Activated gamma-delta T cell treated with Interleukin-2 at 50 U/mL for 16 hours (primary cell): ENCODE measurements at regions not wholly inside any gene's neighbourhood (a gene's known extent, or its start where the extent isn't known, plus 50 kb on each side); places are given as distances from the start of the nearest gene placed in this dataset.
A peak's percentile ranks its signal among the peaks of the same experiment; 100 is the strongest.
"Not testable (repeated sequence)": the region's sequence is repeated elsewhere in the genome, so short reads cannot be mapped to it uniquely, and the experiment has no call there.

Experiments
- DNase-seq: peaks from one replicate; pipeline ENCODE4 v3.0.0-alpha.2; 2020

DNA sequence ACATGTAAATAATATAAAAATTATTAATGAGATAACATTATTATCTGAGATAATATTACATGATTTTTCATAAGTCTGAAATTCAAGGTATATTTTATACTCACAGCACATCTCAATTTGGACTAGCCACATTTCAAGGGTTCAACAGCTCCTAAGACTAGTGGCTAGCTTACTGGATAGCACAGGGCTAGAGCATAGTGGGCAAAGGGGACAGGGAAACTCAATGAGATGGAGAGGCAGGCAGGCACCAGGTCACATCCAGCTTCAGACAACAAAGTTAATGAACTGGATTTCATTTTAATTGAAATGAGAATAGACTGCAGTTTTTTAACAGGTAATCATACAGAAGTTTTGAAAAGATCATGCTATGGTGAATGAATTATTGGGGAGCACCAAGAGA lies 137.4 kb downstream of the NBPF8 start:
- DNase-seq = not testable (repeated sequence)

DNA sequence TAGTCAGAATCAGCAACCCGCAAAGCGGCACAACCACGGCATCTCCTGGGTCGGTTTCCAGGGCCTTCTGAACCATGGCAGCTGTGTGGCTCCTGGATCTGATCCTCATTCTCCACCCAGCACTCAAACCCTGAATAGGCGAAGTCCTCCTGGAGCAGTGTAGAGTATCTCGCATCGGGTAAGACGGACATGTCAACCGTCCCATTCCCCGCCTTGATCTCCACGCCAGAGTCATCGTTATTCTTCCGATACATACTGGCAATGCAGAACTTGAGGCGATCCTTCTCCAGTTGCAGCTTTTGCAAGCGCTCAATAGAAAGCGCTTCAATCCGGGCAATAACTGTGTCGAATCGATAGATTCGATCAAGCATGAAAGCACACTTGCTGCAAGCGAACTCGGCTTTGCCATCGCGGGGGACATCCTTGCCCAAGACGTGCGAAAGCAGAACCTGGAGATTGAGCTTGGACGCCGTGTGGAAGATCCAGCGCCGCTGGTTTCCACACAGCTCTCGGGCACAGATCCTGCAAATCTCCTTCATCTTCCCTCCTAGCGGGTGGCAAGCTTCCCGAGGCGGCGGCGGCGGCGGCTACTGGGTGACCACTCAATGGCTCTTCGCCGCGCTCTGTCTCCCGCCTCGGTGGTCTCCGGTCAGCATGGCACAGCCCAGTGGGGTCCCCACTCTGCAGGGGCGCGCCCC lies 142.9 kb downstream of the NBPF8 start:
- DNase-seq = not testable (repeated sequence)

DNA sequence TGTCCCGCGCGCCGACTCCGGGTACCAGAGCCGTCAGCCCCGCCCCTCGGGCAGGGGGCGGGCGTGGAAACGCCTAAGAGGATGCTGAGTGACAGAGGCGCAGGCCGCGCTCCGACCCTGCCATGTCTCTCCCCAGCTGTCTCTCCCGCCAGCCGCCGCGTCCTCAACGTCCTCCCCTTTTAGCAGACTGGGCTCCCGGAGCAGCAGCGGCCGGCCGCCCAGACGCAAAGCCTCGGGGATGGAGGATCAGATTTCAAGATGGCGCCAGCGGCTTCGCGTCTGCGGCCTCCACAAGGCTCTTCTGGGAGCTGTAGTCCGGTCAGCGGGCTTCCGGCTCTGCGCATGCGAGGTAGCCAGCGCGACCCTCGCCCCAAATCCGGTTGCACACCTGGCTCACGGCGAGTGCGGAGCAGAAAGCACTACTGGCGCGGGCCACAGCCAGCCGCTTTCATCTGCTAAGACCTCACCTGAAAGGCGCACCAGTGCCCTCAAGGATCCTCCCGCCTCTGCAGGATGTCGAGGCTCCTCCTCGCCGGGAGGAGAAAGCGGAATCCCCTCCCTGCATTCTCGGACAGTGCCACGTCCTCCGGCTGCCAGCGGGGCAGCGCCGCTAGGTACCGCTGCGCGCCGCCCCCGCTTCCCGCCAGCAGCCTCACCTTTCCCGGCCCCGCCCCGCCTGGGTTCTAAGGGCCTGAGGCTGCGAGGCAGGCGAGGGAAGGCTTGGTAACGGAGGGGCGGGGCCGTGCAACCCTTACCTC lies 143.6 kb downstream of the NBPF8 start:
- peak; percentile 69 for DNase-seq

DNA sequence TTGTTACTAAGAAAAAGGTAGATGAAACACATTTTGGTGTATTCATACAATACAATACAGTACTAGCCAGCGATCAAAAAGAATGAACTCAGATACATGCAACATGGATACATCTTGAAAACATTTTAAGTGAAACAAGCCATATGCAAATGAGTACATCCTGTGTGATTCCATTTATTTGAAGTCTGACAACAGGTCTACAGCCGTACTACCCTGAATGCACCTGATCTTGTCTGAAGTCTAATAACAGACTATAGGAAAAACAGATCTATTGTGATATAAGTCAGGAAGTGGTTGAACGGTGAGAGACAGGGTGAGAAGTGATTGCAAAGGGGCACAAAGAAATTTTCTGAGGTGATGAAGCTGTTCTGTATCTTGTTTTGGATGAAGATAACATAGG lies 146.9 kb downstream of the NBPF8 start:
- not testable (repeated sequence) for DNase-seq

DNA sequence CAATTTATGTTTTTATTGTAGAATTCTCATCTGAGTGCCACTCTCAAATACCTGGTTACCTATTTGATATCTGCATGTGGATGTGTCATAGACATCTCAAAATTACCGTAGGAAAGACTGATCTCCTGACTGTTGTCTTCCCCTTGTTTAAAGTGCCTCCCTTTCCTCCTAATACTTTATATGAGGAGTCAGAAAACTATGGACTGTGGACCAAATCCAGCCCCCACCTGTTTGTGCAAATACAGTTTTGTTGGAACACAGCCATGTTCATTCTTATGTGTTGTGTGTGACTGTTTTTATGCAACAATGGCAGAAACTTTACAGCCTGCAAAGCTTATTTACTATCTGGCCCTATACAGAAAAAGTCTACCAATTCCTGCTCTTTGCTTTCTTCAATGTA lies 150.6 kb downstream of the NBPF8 start:
- DNase-seq = not testable (repeated sequence)

DNA sequence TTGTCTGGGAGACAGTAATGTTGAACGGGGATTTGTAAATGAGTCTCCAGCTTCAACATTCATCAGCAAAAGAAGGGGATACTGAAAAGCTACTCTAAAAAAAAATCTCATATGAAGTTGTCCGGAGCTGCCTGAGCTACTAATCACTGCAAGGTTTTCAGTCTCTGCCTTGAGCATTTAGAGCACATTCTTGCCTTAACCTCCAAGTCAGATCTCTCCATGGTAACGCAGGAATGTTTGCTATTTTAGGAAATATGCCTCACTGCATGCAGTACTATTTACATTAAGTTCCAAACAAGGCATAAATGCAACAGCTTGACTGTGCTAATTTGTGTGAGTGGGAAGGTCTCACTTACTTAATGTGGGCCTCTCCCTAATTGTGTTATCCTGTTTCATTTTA lies 152.8 kb downstream of the NBPF8 start:
- DNase-seq = not testable (repeated sequence)

DNA sequence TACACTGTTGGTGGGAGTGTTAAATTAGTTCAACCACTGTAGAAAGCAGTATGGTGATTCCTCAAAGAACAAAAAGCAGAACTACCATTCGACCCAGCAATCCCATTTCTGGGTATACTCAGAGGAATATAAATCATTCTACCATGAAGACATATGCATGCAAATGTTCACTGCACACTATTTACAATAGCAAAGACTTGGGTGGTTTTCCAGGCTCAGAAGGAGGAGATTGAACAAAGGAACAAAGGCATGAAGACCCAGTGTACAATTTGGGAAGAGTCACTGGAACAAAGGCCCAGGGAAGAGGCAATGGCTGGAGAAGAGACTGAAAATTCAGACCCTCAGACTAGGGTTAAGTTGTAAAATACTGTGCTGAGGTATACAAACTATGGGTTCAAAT lies 148.5 kb upstream of the NBPF26 start:
- DNase-seq = not testable (repeated sequence)

DNA sequence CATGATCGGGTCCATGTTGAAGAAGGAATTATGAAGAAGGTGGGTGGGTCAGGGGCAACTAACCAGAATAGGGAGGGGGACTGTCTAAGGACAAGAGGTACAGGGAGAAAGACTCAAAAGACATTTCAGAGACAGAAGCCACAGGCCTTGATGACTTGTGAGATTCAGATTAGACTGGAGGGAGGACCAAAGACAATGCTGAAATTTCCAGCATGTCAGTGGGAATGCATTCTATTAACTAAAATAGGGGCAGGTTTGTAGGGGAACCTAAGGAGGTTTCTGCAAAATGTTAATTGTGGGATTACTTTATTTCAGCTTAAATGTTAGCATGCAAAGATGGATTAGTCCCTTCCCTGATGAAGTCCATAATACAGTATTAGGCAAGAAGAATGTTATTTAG lies 141.6 kb upstream of the NBPF26 start:
- DNase-seq = not testable (repeated sequence)

DNA sequence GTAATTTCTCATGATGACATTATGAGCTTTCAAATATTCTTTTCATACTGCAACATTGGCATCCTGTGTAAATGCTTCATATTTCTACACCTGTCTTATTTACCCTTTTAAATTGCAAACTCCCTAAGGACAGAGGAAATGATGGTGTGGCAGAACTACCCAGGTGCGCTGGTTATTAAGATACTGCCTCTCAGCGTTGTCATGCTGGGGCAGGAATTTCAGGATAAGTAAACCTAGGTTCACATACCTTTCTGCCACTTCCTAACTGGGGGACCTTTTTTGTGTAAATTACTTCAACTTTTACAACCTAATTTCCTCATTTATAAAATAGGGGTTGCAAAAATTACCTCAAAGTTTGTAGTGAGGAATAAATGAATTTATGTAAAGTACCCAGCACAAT lies 137.7 kb upstream of the NBPF26 start:
- not testable (repeated sequence) for DNase-seq

DNA sequence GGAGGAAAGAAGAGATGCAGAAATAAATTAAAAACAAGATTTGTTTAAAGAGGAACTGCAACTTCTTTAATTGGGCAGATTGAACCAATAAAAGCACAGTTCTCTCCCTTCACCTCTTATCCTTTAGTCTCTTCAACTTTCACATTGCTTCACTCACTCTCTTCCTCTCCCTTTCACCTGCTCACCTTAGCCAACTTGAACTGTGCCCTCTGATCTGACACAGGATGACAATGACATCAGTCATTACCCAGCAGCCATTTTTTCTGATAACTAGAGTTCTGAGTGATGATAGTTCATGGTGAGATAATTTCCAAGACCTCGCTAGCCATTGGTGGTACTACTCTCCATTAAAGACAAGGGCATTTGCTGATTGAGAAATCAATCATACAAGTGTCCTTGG lies 134.9 kb upstream of the NBPF26 start:
- DNase-seq = not testable (repeated sequence)

DNA sequence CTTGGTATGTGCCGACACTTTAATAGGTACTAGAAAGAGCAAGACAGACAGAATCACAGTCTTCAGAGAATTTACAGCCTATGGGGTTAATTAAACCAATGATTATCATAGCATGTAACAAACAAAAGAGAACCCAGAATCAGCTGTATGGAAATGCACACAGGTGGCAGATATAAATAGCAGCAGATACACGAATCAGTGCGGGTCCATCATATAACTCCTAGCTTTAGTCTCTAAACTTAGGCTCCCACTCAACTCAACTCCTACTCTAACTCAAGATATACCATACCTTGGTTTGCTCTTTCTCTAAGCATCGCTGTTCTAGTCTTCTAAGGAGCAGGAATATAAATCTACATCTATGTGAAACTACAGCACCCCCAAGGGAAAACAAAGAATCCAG lies 132.0 kb upstream of the NBPF26 start:
- DNase-seq = not testable (repeated sequence)

DNA sequence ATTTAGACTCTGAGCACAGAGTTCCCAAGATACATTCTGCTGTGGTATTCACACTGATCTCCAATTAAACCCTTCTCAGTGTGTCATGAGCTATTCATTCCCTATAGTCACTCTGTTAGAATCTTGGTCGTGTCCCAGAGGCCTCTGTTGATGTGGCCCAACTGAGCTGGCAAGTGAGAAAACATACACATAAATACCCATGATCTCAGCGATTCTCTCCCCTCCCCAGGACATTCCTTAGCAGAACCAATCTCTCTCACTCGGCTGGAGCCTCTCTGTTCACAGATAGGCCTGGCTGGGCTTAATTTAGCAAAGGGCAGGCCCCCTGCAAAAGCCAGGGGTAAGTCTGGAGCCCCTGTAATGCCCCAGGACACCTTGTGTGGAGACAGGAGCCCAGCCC lies 130.8 kb upstream of the NBPF26 start:
- DNase-seq = not testable (repeated sequence)

DNA sequence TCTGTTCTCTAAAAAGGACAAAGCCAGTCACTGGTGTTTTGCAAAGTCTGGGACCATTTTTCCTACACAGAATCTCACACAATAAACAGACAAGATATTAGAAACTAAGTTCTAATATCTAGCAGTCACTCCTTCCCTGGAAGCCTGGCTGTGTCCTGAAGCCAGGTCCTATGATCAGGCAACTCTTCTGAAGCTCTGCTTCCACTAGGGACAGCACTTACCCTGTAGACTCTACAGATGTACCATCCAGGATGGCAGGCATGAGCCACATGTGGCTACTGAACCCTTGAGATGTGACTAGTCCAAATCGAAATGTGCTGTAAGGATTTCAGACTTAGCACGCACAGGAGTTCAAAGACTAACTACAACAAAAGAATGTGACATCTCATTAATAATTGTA lies 130.1 kb upstream of the NBPF26 start:
- not testable (repeated sequence) for DNase-seq

DNA sequence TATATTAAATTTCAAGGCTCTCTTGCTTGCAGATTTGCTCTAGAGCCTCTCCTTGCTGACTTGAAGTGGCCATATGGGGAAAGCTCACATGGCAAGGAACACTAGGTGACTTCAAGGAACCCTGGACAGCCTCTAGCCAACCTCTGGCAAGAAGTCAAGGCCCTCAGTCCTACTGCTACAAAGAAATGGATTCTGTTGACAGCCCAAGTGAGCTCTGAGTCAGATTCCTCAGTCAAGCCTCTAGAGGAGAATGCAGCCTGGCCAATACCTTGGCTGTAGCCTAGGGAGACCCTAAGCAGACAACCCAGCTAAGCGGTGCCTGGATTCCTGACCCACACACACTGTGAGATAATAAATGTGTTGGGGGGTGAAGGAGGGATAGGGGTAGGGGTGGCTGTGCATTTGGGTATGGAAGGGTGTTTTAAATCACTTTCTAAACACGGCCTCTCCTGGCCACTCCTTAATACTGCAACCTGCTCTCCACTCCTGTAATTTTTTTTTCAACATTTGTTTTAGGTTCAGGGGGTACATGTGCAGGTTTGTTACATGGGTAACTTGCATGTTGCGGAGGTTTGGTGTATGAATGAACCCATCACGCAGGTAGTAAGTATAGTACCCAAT lies 125.3 kb upstream of the NBPF26 start:
- DNase-seq = not testable (repeated sequence)

DNA sequence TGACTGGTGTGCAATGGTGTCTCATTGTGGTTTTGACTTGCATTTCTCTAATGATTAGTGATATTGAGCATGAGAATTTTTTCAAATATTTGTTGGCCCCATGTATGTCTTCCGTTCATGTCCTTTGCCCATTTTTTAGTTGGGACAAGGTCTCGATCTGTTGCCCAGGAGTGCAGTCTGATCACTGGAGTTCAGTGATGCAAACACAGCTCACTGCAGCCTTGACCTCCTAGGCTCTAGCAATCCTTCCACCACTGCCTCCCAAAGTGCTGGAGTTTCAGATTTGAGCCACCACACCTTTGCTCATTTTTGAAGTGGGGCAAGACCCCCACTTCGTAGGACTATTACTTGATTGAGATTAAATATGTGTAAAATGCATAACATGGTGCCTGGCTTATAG lies 124.2 kb upstream of the NBPF26 start:
- not testable (repeated sequence) for DNase-seq

DNA sequence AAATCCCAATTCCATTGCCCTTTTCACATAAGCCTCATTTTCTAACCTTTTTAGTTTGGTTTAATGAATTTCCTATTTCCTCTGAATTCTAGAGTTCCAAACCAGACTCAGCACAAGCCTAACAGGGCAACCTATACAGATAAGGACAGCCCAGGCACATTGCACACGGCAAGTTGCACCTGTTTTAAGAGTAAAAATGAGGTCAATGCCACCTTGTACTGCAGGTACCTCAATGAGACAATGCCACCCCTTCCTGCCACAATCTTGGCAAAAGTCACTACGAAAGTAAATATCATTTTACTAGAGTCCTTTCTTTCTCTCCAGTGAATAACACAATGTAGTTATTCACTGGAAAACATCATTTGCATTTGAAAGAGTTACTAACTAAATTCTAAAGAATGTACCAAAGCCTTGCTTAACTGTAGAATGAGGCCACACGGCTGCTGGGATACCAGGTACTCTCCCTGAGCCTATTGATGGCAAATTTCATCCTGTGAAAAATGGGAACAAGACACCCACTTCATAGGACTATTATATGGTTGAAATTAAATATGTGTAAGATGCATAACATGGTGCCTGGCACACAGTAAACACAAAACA lies 123.2 kb upstream of the NBPF26 start:
- not testable (repeated sequence) for DNase-seq

DNA sequence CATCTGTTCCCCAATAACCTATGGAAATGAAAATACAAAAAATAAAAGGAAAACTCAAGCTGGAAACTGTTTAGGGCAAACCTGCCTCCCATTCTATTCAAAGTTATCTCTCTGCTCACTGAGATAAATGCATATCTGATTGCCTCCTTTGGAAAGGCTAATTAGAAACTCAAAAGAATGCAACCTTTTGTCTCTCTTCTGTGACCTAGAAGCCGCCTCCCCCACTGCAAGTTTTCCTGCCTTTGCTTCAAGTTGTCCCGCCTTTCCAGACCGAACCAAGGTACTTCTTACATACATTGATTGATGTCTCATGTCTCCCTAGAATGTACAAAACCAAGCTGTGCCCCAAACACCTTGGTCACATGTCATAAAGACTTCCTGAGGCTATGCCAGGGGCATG lies 115.9 kb upstream of the NBPF26 start:
- not testable (repeated sequence) for DNase-seq

DNA sequence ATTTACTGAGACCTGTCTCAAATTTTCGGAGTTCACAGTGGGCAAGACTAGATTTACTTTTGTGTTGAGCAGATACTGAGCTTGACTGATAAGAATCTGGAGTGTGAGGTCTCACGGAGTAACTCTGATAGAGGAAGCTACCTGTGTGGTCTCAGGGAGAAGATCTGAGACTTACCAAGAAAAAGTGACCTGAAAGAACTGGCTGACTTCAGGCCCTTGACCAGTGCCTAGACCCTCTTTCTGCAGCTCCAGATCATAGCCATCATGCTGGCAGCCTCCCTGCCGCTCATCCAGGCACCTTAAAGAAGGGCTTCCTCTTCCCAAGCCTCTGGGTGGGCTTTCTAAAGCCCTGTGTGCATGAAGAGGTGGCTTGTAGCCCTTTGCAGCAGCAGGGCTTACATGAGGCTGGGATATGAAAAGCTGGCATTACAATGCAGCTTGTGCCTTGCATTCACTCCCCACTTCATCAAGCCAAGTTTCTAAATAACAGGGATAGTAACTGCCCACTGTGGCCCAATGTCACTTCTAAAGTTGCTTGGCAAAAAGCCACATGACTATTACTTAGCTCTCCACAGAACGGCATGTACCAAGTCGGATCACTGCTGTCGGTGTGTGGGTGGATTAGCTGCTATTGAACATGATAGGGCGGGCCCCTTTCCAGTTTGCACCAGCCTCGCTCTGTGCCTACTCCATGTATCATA lies 115.3 kb upstream of the NBPF26 start:
- DNase-seq = not testable (repeated sequence)

DNA sequence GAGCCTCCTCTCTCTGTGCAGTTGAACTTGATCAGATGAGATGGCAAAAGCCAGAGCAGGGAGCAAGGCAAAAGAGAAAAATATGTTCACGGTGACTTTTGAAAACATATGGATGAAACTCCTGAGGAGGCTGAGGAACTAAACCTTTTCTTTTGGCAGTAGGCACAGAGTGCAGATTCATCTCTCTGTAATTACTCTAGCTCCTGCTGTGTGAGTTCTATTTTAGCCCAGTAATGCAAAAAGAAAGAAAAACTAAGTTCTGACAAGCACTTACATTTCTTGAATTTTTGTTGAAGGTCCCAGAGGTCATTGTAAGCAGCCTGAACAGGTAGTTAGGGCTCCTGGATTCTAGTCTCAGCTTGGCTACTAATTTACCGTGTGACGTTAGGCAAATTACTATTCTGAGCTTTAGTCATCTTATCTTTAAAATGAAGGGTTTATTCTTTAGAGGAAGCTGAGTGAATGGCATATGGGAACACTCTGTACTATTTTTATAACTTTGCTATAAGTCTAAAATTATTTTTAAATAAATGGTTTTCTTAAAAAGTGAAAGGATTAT lies 114.7 kb upstream of the NBPF26 start:
- not testable (repeated sequence) for DNase-seq

DNA sequence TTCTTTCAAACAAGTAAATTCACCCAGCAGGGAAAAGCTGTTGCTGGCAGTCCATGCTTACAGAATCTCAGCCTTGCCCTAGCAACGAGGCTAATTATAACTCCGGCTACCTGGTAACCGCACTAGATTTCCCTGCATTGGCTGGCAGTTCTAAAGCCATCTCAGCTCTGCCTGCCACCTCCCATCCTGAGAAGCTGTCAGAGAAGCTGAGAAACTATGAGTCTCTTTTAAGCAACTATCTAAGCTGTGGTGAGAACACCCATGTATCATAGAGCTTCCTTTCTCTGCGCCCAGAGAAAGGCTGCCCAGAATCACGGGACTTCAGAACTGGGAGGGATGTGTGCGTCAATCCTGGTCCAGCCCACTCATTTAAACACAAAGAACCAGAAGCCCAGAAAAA lies 113.9 kb upstream of the NBPF26 start:
- DNase-seq = not testable (repeated sequence)

DNA sequence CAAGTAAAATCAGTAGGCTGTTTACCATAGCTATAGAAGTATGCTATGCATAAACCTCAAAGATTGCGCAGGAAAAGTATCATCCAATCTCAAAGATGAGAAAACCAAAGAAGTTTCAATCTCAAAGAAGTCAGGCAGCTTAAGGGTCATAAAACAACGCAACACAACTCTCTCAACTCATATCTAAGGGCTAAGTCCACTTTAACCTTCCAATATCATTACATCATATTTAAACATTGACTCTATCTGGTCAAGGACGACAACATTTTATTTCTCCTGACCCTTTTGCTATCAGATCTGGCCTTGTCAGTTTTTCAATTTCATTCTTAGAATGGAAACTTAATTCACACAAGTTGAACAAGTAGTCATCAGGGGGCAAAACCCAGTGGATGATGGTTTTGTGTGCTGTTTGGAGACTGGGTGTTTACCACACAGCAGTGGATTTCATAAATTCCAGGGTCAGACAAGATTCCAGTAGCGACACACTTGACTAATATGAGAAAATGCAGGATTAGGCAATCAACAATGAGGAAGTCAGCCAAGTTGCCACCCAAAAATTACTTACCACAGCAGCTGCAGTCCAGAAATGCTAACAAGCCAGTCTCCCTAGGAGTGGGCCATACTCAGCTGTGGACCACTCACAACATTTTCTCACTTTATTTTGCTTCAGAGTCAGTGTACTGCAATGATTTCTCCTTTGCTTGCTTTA lies 108.7 kb upstream of the NBPF26 start:
- not testable (repeated sequence) for DNase-seq

DNA sequence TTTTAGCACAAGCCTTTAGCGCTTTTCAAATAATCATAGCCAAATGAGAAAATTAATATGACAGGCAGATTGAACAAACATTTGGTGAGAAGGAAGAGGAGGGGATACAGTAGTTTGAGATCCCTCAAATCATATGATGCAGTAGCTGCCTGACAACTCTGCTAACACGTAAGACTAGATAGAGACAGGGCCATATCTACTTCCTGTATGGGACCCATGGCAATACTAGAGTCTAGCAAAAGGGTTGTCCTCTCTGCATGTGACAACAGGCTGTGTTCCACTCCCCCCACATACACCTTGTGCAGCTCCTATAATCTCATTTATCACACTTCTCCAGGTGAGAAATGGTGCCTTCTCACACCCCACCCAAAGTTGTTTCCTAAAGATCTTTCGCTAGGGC lies 106.3 kb upstream of the NBPF26 start:
- DNase-seq = not testable (repeated sequence)
